ENCODE measurements at regions not wholly inside any gene's neighbourhood (a gene's known extent, or its start where the extent isn't known, plus 50 kb on each side); places are given as distances from the start of the nearest gene placed in this dataset.

GRCh38 chr2:35803126-35803525 lies 552.5 kb upstream of the CRIM1 start:
- no peaks in the 10 kb centered on the region for H3K4me1 ChIP-seq (ENCODE audit: control insufficient read depth in 2 of 2, insufficient read depth in 2 of 2, low read length in 1 of 2)
- no peak overlapping the region for H3K27ac ChIP-seq (ENCODE audit: low read depth in 2 of 2, low read length in 1 of 2)
- peaks cover 0 to 2% of the 10 kb centered on the region in 2 donors for H3K9me3 ChIP-seq (ENCODE audit: control insufficient read depth in 2 of 2, insufficient read depth in 1 of 2, low read depth in 1 of 2, low read length in 1 of 2)

GRCh38 chr2:35794796-35795450 lies 560.7 kb upstream of the CRIM1 start:
- Histone ChIP-seq H3K27ac (ENCODE audit: low read depth in 2 of 2, low read length in 1 of 2) (no peak overlapping the region), H3K4me3 (ENCODE audit: low read depth in 1 of 2, low read length in 2 of 2) (no peak overlapping the region), H3K36me3 (ENCODE audit: control insufficient read depth in 2 of 2, insufficient read depth in 2 of 2, low read length in 1 of 2) (no peaks in the 10 kb centered on the region), H3K9me3 (ENCODE audit: control insufficient read depth in 2 of 2, insufficient read depth in 1 of 2, low read depth in 1 of 2, low read length in 1 of 2) (no peaks in the 10 kb centered on the region), H3K4me1 (ENCODE audit: control insufficient read depth in 2 of 2, insufficient read depth in 2 of 2, low read length in 1 of 2) (no peaks in the 10 kb centered on the region), H3K27me3 (ENCODE audit: control insufficient read depth in 1 of 2, insufficient read depth in 2 of 2, low read length in 2 of 2) (no peaks in the 10 kb centered on the region)
- WGBS, 2 donors, result 51 to 67% methylated on average over 6 of the region's 6 CpGs

More at GRCh38 chr2:35803126-35803525, 552.5 kb upstream of the CRIM1 start:
- Histone ChIP-seq H3K36me3 (ENCODE audit: control insufficient read depth in 2 of 2, insufficient read depth in 2 of 2, low read length in 1 of 2) (no peaks in the 10 kb centered on the region), H3K4me3 (ENCODE audit: low read depth in 1 of 2, low read length in 2 of 2) (no peak overlapping the region), H3K27me3 (ENCODE audit: control insufficient read depth in 1 of 2, insufficient read depth in 2 of 2, low read length in 2 of 2) (no peaks in the 10 kb centered on the region)
- 43 to 48% methylated on average over 4 of the region's 4 CpGs for WGBS, 2 donors

GRCh38 chr2:35790292-35790691 lies 565.3 kb upstream of the CRIM1 start:
- WGBS, 2 donors, result 74 to 78% methylated on average over 5 of the region's 5 CpGs
- Histone ChIP-seq H3K27me3 (ENCODE audit: control insufficient read depth in 1 of 2, insufficient read depth in 2 of 2, low read length in 2 of 2) (no peaks in the 10 kb centered on the region), H3K27ac (ENCODE audit: low read depth in 2 of 2, low read length in 1 of 2) (no peak overlapping the region), H3K4me1 (ENCODE audit: control insufficient read depth in 2 of 2, insufficient read depth in 2 of 2, low read length in 1 of 2) (no peaks in the 10 kb centered on the region), H3K36me3 (ENCODE audit: control insufficient read depth in 2 of 2, insufficient read depth in 2 of 2, low read length in 1 of 2) (no peaks in the 10 kb centered on the region), H3K4me3 (ENCODE audit: low read depth in 1 of 2, low read length in 2 of 2) (no peak overlapping the region), H3K9me3 (ENCODE audit: control insufficient read depth in 2 of 2, insufficient read depth in 1 of 2, low read depth in 1 of 2, low read length in 1 of 2) (peaks cover 0 to 3% of the 10 kb centered on the region in 2 donors)

GRCh38 chr2:35788543-35788942 lies 567.0 kb upstream of the CRIM1 start:
- WGBS, 2 donors, result 87 to 91% methylated on average over 10 of the region's 10 CpGs
- Histone ChIP-seq H3K9me3 (ENCODE audit: control insufficient read depth in 2 of 2, insufficient read depth in 1 of 2, low read depth in 1 of 2, low read length in 1 of 2) (peaks cover 0 to 3% of the 10 kb centered on the region in 2 donors), H3K36me3 (ENCODE audit: control insufficient read depth in 2 of 2, insufficient read depth in 2 of 2, low read length in 1 of 2) (no peaks in the 10 kb centered on the region), H3K4me3 (ENCODE audit: low read depth in 1 of 2, low read length in 2 of 2) (no peak overlapping the region), H3K27ac (ENCODE audit: low read depth in 2 of 2, low read length in 1 of 2) (no peak overlapping the region), H3K27me3 (ENCODE audit: control insufficient read depth in 1 of 2, insufficient read depth in 2 of 2, low read length in 2 of 2) (no peaks in the 10 kb centered on the region), H3K4me1 (ENCODE audit: control insufficient read depth in 2 of 2, insufficient read depth in 2 of 2, low read length in 1 of 2) (no peaks in the 10 kb centered on the region)

GRCh38 chr2:35787302-35788031 lies 568.1 kb upstream of the CRIM1 start:
- H3K27me3 ChIP-seq (ENCODE audit: control insufficient read depth in 1 of 2, insufficient read depth in 2 of 2, low read length in 2 of 2), result no peaks in the 10 kb centered on the region
- WGBS, 2 donors, result 73 to 80% methylated on average over 4 of the region's 4 CpGs
- H3K4me1 ChIP-seq (ENCODE audit: control insufficient read depth in 2 of 2, insufficient read depth in 2 of 2, low read length in 1 of 2), result no peaks in the 10 kb centered on the region
- H3K4me3 ChIP-seq (ENCODE audit: low read depth in 1 of 2, low read length in 2 of 2), result no peak overlapping the region
- H3K27ac ChIP-seq (ENCODE audit: low read depth in 2 of 2, low read length in 1 of 2), result no peak overlapping the region
- H3K36me3 ChIP-seq (ENCODE audit: control insufficient read depth in 2 of 2, insufficient read depth in 2 of 2, low read length in 1 of 2), result no peaks in the 10 kb centered on the region
- H3K9me3 ChIP-seq (ENCODE audit: control insufficient read depth in 2 of 2, insufficient read depth in 1 of 2, low read depth in 1 of 2, low read length in 1 of 2), result peaks cover 0 to 3% of the 10 kb centered on the region in 2 donors

- Histone ChIP-seq H3K27ac (ENCODE audit: low read depth in 2 of 2, low read length in 1 of 2) (no peak overlapping the region), H3K9me3 (ENCODE audit: control insufficient read depth in 2 of 2, insufficient read depth in 1 of 2, low read depth in 1 of 2, low read length in 1 of 2) (peaks cover 0 to 3% of the 10 kb centered on the region in 2 donors), H3K4me1 (ENCODE audit: control insufficient read depth in 2 of 2, insufficient read depth in 2 of 2, low read length in 1 of 2) (no peaks in the 10 kb centered on the region), H3K4me3 (ENCODE audit: low read depth in 1 of 2, low read length in 2 of 2) (no peak overlapping the region), H3K36me3 (ENCODE audit: control insufficient read depth in 2 of 2, insufficient read depth in 2 of 2, low read length in 1 of 2) (no peaks in the 10 kb centered on the region), H3K27me3 (ENCODE audit: control insufficient read depth in 1 of 2, insufficient read depth in 2 of 2, low read length in 2 of 2) (no peaks in the 10 kb centered on the region)
These were observed 570.0 kb upstream of the CRIM1 start for GRCh38 chr2:35785564-35785963.

GRCh38 chr2:35784777-35785176 lies 570.8 kb upstream of the CRIM1 start:
- Histone ChIP-seq H3K27me3 (ENCODE audit: control insufficient read depth in 1 of 2, insufficient read depth in 2 of 2, low read length in 2 of 2) (no peaks in the 10 kb centered on the region), H3K4me1 (ENCODE audit: control insufficient read depth in 2 of 2, insufficient read depth in 2 of 2, low read length in 1 of 2) (no peaks in the 10 kb centered on the region), H3K9me3 (ENCODE audit: control insufficient read depth in 2 of 2, insufficient read depth in 1 of 2, low read depth in 1 of 2, low read length in 1 of 2) (peaks cover 0 to 3% of the 10 kb centered on the region in 2 donors), H3K27ac (ENCODE audit: low read depth in 2 of 2, low read length in 1 of 2) (no peak overlapping the region), H3K4me3 (ENCODE audit: low read depth in 1 of 2, low read length in 2 of 2) (no peak overlapping the region), H3K36me3 (ENCODE audit: control insufficient read depth in 2 of 2, insufficient read depth in 2 of 2, low read length in 1 of 2) (no peaks in the 10 kb centered on the region)
- WGBS, 2 donors, result 90 to 91% methylated on average over 1 of the region's 1 CpG

- H3K27me3 ChIP-seq (ENCODE audit: control insufficient read depth in 1 of 2, insufficient read depth in 2 of 2, low read length in 2 of 2), result no peaks in the 10 kb centered on the region
- WGBS, 2 donors, result 68 to 69% methylated on average over 5 of the region's 5 CpGs
- no peak overlapping the region for H3K4me3 ChIP-seq (ENCODE audit: low read depth in 1 of 2, low read length in 2 of 2)
- H3K9me3 ChIP-seq (ENCODE audit: control insufficient read depth in 2 of 2, insufficient read depth in 1 of 2, low read depth in 1 of 2, low read length in 1 of 2), result peaks cover 0 to 3% of the 10 kb centered on the region in 2 donors
- H3K27ac ChIP-seq (ENCODE audit: low read depth in 2 of 2, low read length in 1 of 2), result no peak overlapping the region
- H3K4me1 ChIP-seq (ENCODE audit: control insufficient read depth in 2 of 2, insufficient read depth in 2 of 2, low read length in 1 of 2), result no peaks in the 10 kb centered on the region
- H3K36me3 ChIP-seq (ENCODE audit: control insufficient read depth in 2 of 2, insufficient read depth in 2 of 2, low read length in 1 of 2), result no peaks in the 10 kb centered on the region
These were observed 571.9 kb upstream of the CRIM1 start for GRCh38 chr2:35783723-35784122.

- Histone ChIP-seq H3K27me3 (ENCODE audit: control insufficient read depth in 1 of 2, insufficient read depth in 2 of 2, low read length in 2 of 2) (no peaks in the 10 kb centered on the region), H3K4me3 (ENCODE audit: low read depth in 1 of 2, low read length in 2 of 2) (no peak overlapping the region), H3K9me3 (ENCODE audit: control insufficient read depth in 2 of 2, insufficient read depth in 1 of 2, low read depth in 1 of 2, low read length in 1 of 2) (no peaks in the 10 kb centered on the region), H3K4me1 (ENCODE audit: control insufficient read depth in 2 of 2, insufficient read depth in 2 of 2, low read length in 1 of 2) (no peaks in the 10 kb centered on the region), H3K36me3 (ENCODE audit: control insufficient read depth in 2 of 2, insufficient read depth in 2 of 2, low read length in 1 of 2) (no peaks in the 10 kb centered on the region), H3K27ac (ENCODE audit: low read depth in 2 of 2, low read length in 1 of 2) (no peak overlapping the region)
- WGBS, 2 donors, result 63 to 73% methylated on average over 2 of the region's 2 CpGs
These were observed 614.0 kb upstream of the CRIM1 start for GRCh38 chr2:35741556-35741955.

GRCh38 chr2:35731674-35732073 lies 623.9 kb upstream of the CRIM1 start:
- Histone ChIP-seq H3K4me1 (ENCODE audit: control insufficient read depth in 2 of 2, insufficient read depth in 2 of 2, low read length in 1 of 2) (no peaks in the 10 kb centered on the region), H3K9me3 (ENCODE audit: control insufficient read depth in 2 of 2, insufficient read depth in 1 of 2, low read depth in 1 of 2, low read length in 1 of 2) (no peaks in the 10 kb centered on the region), H3K36me3 (ENCODE audit: control insufficient read depth in 2 of 2, insufficient read depth in 2 of 2, low read length in 1 of 2) (no peaks in the 10 kb centered on the region), H3K27ac (ENCODE audit: low read depth in 2 of 2, low read length in 1 of 2) (no peak overlapping the region), H3K4me3 (ENCODE audit: low read depth in 1 of 2, low read length in 2 of 2) (no peak overlapping the region), H3K27me3 (ENCODE audit: control insufficient read depth in 1 of 2, insufficient read depth in 2 of 2, low read length in 2 of 2) (no peaks in the 10 kb centered on the region)
